ENCODE measurements at regions not wholly inside any gene's neighbourhood (a gene's known extent, or its start where the extent isn't known, plus 50 kb on each side); places are given as distances from the start of the nearest gene placed in this dataset.

- TF ChIP-seq CTCF (IDR thresholded peaks at IDR 0.05) = no peak
- TF ChIP-seq POLR2A (IDR thresholded peaks at IDR 0.05) = no peak
Observed at GRCh38 chr17:70891306-70891705, 722.0 kb downstream of the KCNJ2 start.
